ENCODE measurements at regions not wholly inside any gene's neighbourhood (a gene's known extent, or its start where the extent isn't known, plus 50 kb on each side); places are given as distances from the start of the nearest gene placed in this dataset.

- TF ChIP-seq EZH2phosphoT487 (conservative IDR thresholded peaks at IDR 0.05; ENCODE audit: low read length) = no peak
- TF ChIP-seq CTCF (IDR thresholded peaks at IDR 0.05; ENCODE audit: insufficient read depth, low read length, poor library complexity, severe bottlenecking) = no peak
Observed at GRCh38 chr10:4639960-4640359, 186.0 kb upstream of the AKR1E2 start.
